GM21360 (cell line): ENCODE measurements at regions not wholly inside any gene's neighbourhood (a gene's known extent, or its start where the extent isn't known, plus 50 kb on each side); places are given as distances from the start of the nearest gene placed in this dataset.
"Not testable (repeated sequence)": the region's sequence is repeated elsewhere in the genome, so short reads cannot be mapped to it uniquely, and the experiment has no call there.

Experiments
- ATAC-seq: cut with Tn5 transposase; IDR thresholded peaks from one replicate; pipeline ENCODE4 v1.9.1; 2021; ENCODE audit warnings: mild to moderate bottlenecking, moderate library complexity; ENCODE audit not compliant: unreplicated experiment

DNA sequence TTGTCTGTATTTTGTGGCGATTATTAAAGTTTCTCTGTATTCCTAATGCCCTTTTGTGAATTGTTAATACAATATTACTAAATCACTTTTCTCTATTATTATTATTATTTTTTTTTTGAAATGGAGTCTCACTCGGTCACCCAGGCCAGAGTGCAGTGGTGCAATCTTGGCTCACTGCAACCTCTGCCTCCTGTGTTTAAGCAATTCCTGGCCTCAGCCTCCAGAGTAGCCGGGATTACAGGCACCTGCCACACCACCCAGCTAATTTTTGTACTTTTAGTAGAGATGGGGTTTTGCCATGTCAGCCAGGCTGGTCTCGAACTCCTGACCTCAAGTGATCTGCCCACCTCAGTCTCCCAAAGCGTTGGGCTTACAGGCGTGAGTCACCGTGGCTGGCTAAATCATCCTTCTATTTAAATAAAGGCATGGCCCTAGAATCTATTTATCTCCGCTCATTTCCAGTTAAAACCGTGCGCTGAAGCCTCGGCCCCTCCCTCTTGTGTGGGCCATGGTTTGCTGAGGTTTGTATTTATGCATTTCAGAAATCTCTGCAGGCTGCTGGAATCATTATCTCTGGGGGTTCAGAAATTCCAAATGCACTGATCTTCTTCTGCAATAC, 1136.4 kb upstream of the TMEM132C start:
- ATAC-seq = no peak

DNA sequence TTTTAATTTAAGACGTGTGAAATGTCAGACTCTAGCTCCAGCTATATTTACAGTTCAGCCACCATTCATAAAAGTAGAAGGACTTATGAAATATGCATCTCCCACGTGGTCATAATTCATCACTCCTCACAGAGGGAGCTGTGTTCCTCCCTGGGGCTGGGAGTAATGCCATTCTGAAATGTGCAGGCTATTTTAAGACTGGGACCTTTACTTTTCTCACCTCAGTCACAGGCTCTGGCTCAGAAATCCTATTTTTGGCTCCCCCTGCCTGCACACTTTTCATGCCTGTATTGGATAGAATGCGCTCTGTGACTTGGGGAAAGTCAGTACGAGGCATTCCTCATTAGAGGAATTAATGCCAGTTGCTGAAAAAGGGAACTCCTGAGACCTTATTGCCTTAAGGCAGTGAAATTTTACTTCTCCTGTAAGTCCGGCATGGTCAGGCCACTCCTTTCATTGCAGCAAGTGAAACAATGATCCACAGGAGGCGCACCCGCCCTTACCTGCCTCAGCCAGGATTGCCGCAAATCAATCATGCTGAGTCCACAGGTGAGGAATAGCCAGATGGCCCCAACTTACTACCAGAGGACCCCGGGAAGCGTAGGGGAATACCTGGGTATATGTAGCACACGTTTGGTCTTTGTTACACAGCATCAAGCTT, 1133.2 kb upstream of the TMEM132C start:
- no peak for ATAC-seq

DNA sequence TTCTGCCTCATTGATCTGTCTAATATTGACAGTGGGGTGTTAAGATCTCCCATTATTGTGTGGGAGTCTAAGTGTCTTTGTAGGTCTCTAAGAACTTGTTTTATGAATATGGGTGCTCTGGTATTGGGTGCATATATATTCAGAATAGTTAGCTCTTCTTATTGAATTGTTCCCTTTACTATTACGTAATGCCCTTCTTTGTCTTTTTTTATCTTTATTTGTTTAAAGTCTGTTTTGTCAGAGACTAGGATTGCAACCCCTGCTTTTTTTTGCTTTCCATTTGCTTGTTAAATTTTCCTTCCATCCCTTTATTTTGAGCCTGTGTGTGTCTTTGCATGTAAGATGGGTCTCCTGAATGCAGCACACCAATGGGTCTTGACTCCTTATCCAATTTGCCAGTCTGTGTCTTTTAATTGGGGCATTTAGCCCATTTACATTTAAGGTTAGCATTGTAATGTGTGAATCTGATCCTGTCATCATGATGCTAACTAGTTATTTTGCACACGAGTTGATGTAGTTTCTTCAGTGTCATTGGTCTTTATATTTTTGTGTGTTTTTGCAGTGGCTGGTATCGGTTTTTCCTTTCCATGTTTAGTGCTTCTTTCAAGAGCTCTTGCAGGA, 1126.0 kb upstream of the TMEM132C start:
- not testable (repeated sequence) for ATAC-seq

DNA sequence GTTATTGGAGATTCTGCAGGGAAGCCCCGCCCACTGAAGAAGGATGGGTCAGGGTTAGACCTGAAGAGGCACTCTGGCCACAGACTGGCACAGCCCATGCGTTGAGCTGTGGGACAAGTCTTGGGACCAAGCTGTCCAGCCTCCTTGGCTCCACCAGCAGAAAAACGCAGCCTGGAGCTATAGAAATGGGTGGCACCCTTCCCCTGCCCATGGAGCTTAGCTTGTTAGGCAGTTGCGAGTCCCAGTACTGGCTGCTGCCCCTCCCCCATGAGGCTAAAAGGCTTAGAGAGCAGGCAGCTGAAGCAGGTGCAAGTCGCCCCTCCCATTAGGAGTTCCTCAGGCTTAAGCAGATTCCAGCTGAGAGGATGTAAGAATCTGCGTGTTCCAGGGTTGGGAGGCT, 1124.0 kb upstream of the TMEM132C start:
- ATAC-seq = no peak

DNA sequence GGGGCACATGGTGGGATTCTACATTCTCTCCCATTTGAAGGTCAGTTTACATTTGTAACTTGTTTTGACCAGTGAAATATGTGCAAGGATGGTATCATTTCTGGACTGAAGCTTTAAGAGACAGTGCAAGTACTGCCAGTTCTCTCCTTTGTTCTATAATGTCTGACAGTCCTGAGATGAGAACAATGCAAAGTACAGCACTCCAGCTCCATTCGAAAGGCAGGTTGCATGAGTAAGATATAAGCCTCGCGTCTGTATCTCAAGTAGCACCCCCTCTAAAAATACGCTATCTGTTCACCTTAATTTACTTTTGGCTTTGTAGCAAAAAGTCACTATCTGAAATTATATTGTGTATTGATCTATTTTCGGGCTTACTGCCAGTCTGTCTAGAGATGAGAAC, 1122.2 kb upstream of the TMEM132C start:
- ATAC-seq = no peak

DNA sequence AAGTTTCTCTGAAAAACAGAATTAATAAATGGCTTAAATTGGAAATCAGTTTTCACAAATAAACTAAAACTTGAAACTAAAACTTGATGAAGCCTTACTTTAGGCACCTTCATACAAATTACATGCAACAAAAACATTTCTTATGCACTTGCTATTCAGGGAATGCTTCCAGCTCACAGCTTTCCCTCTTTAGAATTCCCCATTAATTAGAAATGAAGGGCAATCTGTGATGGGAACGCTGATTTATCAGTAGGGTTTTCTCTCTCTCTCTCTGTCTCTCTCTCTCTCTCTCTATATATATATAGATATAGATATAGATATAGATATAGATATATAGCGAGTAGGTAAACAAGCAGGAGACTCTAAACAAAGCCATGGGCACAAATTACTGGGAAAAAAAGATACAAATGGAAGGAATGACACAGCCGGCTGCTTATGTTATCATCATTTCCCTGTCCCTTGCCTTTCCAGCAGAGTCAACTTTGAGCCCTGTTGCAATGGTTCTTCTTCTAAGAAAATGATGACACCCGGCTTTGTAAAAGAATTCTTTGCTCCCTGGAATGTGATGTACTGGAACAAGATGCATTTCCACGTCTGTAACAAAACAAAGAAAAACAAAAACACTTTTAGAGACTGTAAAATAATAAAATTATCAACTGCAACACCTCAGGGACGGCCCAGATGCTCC, 1121.6 kb upstream of the TMEM132C start:
- ATAC-seq = no peak

DNA sequence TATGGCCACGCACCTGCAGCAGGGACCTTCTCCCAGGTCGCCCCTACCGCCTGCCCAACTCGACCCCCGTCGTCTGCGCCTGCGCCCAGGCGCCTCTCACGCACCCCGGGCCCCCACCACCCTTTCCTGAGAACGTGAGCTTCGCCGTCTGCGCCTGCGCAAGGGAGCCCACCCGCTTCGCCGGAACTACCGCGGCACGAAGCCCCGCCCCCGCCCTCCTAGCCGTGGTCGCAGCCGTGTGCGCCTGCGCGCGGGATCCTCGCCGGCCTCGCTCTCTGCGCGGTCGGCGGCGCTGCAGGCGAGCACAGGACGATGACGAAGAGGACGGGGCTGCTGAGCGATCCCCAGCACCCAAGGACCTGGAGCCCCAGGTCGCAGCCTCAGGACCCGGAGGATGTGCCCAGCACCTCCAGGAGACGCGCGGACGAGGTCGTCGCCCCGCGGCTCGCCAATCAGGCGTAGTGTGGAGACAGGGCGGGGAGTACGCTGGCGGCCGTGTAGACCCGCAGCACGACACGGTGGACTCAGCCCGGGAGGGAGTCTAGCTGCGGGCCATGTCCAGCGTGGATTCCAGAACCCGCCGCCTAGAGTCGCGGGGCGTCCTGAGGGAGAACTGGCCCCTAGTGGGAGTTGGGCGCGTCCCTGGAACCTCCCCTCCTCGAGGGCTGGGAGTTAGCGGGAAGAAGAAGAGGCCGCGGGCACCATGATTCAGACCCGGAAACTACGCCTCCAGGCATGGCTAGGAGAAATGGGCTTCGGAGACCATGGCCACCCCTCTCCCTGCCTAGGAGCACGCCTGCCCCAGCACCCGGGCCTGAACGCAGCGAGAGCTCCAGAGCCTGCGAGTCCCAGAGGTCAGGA, 1120.8 kb upstream of the TMEM132C start:
- ATAC-seq = no peak

DNA sequence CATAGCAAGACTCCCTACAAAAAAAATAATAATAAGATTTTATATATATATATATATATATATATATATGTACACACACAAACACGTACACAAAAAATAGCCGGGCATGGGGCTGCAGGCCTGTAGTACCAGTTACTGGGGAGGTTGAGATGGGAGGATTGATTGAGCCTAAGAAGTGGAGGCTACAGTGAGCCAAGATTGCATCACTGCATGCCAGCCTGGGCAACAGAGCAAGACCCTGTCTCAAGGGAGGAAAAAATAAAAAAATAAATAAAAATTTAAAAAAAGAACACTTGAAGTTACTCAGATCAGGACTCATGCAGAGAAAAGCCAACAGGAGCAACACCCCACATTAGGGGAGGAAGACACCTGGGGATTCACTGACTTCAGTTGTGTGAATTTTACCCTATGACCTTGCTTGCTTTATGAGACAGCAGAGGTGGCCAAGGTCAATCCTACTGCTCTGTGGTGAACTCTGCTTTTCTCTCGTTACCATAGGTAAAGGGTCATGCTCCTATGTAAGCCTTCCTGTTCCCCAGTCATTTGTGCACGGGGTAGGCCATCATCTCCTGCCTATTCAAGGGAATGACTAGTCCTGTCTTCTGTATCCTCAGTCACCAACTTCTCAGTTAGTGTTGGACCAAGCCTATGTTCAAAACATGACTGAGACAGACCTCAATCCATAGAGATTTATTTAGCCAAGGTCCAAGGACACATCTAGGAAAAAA, 1119.8 kb upstream of the TMEM132C start:
- ATAC-seq = no peak

DNA sequence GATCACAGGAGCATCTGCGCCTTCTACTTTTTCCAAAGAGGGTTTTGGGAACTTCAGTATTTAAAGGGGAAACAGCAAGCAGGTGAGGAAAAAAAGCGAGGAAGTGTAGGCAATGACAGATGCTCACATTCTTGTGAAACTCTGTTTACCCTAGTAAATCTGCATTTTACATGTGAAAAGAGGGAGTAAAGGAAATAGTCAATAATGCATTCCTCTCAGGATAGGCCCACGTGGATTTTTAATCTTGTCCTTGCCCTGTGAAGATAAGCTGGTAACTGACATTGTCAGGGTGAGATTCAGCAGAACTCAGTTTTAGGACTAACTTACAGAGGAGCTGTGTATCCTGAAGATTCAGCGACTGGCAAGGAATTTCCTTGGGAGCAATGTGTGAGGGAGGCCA, 1119.2 kb upstream of the TMEM132C start:
- no peak for ATAC-seq

DNA sequence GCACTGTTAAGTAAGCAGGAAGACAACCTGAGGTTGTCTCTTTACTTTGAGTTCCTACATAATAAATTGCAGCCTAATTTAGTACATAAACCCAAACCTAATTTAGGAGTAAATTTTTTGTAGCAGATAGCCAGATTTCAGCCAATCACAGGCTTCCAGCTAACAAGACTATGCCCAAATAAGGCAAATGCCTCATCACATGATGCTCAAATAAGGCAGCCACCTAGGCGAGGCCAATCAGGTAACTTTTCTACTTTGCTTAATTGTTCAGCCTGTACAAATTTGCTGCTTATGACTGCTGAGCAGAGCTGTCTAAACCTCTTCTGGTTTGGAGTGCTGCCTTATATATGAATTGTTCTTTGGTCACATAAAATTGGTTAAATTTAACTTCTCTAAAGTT, 1118.7 kb upstream of the TMEM132C start:
- no peak for ATAC-seq

DNA sequence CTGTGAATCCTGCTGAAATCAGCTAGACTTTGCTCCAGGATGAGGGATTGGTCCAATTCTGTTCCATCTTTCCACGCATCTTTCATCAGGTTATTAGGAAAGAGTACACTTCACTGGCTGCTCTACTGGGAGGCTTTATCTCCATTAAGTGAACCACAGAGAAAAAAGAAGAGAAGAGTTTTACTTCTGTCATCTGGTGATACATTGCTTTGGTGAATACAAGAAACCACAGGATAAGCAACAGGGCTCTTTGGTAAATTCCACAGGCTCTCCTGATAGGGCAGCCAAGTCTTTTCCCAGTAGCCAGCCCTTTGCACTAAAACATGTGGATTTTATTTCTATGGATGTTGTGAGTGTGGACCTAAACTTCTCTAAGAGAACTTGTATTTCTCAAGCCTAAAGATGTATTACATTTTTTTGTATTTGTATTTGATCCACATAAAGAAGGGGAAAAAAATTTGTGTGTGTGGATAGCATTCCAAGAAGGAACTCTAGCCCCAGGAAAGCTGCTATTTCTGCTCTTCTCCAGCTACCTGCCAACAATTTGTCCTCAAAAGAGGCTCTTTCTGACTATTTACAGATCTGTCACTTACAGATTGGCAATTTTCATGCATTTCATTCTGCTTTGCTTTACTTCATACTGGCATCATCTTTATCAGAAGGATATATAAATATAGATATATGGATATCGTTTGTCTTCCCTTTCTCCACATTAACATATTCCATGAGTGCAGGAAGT, 1117.6 kb upstream of the TMEM132C start:
- ATAC-seq = no peak

DNA sequence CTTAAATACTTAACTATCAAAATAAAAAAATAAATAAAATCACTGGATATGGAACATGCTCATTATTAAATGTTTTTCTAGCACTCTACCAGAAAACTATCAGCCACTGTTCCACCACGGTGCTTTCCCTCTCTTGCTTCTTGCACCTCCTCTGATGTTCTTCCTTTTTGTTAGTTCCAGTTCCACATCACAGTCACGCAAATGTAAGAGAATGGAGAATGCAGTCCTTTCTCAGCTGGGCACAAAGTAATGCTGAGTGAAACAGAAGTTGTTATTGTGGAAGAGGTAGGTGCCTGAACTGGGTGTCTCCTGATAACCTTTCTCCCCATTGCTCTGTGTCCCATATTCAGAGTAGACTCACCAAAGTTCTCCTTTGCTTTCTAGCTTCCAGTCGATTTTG, 1116.9 kb upstream of the TMEM132C start:
- ATAC-seq = no peak

DNA sequence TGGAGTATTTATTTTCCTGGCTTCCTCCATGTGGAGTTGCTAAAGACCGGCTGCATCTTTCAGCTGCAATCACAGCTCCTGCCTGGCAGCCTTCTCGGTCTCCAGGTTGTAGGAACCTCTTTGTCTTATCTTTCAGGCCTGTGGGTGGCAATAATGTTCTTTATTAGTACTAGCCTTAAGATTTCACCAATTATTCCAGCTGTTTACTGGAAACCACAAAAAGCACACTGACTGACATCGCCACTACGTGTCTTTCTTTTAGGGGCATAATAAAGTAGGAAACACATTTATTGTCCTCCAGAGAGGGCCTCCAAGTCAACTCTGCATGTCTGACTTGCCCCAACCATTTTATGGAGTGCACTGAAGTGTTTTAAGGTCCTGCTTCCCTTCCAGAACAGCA, 1116.5 kb upstream of the TMEM132C start:
- ATAC-seq = no peak

DNA sequence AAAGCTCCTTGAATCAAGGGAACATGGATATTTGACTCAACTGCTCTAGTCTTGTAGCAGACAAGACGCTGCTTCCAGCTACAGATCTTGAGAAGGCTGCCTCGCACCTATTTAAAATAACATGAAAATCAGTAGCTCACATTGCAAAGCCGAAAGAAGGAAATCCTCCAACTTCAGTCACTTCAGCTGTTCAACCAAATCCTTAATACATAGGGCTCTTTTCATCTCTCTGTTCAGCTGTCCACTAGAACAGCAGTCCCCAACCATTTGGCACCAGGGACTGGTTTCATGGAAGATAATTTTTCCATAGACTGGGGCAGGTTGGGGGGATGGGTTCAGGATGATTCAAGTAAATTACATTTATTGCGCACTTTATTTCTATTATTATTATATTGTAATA, 1116.0 kb upstream of the TMEM132C start:
- ATAC-seq = no peak

DNA sequence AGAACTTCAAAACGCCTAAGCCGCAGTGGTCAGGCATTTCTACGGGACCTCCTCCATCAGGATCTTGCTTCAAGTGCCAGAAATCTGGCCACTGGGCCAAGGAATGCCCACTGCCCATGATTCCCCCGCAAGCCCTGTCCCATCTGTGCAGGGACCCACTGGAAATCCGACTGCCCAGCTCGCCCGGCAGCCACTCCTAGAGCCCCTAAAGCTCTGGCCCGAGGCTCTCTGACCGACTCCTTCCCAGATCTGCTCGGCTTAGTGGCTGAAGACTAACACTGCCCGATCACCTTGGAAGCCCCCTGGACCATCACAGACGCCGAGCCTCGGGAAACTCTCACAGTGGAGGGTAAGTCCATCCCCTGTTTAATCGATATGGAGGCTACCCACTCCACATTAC, 1113.0 kb upstream of the TMEM132C start:
- ATAC-seq = no peak

DNA sequence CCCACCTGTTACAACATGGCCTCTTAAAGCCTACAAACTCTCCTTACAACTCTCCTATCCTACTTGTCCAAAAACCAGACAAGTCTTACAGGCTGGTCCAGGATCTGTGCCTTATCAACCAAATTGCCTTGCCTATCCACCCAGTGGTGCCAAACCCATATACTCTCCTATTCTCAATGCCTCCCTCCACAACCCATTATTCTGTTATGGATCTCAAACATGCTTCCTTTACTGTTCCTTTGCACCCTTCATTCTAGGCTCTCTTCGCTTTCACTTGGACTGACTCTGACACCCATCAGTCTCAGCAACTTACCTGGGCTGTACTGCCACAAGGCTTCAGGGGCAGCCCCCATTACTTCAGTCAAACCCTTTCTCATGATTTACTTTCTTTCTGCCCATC, 1112.1 kb upstream of the TMEM132C start:
- not testable (repeated sequence) for ATAC-seq

DNA sequence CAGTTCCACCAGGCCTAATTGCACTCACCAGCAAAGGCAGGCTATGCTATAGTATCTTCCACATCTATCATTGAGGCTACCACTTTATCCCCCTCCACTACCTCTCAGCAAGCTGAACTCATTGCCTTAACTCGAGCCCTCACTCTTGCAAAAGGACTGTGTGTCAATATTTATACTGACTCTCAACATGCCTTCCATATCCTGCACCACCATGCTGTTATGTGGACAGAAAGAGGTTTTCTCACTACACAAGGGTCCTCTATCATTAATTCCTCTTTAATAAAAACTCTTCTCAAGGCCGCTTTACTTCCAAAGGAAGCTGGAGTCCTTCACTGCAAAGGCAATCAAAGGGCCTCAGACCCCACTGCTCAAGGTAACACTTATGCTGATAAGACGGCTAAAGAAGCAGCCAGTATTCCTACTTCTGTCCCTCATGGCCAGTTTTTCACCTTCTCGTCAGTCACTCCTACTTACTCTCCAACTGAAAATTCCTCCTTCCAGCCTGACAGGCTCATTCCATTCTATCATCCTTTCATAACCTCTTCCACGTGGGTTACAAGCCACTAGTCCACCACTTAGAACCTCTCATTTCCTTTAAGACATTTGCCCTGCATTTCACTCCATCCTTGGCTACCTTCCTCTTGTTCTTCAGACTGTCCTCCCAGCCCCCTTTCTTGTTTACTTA, 1110.9 kb upstream of the TMEM132C start:
- ATAC-seq = not testable (repeated sequence)

DNA sequence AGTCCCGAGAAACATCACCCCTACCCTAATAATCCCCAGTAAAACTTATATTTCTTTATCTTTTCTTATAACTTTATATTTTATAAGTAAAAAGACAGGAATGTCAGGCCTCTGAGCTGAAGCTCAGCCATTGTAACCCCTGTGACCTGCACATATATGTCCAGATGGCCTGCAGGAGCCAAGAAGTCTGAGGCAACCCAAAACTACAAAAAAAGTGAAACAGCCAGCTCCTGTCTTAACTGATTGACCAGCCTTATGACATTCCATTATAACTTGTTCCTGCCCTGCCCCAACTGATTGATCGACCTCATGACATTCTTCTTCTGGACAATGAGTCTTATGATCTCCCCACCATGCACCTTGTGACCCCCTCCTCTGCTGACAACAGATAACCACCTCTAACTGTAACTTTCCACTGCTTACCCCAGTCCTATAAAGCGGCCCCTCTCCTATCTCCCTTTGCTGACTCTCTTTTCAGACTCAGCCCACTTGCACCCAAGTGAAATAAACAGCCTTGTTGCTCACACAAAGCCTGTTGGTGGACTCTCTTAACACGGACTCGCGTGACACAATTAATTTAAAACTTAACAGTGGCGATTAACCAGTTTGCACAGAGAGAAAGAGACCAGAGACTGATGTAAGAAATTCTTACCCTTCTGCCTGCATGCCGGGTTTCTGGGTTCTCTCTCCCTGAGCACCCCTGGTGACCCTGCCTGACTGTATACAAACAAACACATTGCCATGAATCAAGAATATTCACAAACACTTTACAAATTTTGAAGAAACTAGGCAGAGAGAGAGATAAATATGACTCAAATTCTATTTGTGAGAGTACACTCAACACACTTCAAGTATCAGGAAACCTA, 1109.2 kb upstream of the TMEM132C start:
- ATAC-seq = not testable (repeated sequence)
